SK-N-MC (cell line): ENCODE measurements at regions not wholly inside any gene's neighbourhood (a gene's known extent, or its start where the extent isn't known, plus 50 kb on each side); places are given as distances from the start of the nearest gene placed in this dataset.

Source experiments
- EZH2 ChIP-seq: fragments of 200-600 bp; sonication (generic); IDR thresholded peaks from one replicate; pipeline ENCODE4 v1.6.1; 2017; ENCODE audit warnings: antibody characterized with exemption
- POLR2AphosphoS5 ChIP-seq: IDR thresholded peaks from 2 replicates; pipeline ENCODE4 v1.6.1; 2012; ENCODE audit warnings: mild to moderate bottlenecking, low read depth, low read length, borderline replicate concordance

- TF ChIP-seq POLR2AphosphoS5: no peak
- no peak for TF ChIP-seq EZH2
Measured at GRCh38 chr15:94838281-94838680, 606.9 kb downstream of the MCTP2 start.
